NCI-H2107 (cell line): ENCODE measurements at regions not wholly inside any gene's neighbourhood (a gene's known extent, or its start where the extent isn't known, plus 50 kb on each side); places are given as distances from the start of the nearest gene placed in this dataset.
A peak's percentile ranks its signal among the peaks of the same experiment; 100 is the strongest.

ENCODE experiments used
- DNase-seq: peaks from one replicate; lab custom pipeline; 2025; lab: John Stamatoyannopoulos, UW

- no peak for DNase-seq
Measured at GRCh38 chr3:139778682-139779233, 101.0 kb upstream of the NMNAT3 start.

GRCh38 chr3:139774560-139775302, 97.0 kb upstream of the NMNAT3 start:
- peak; percentile 66 for DNase-seq

GRCh38 chr3:139772539-139773500, 95.0 kb upstream of the NMNAT3 start:
- no peak for DNase-seq

DNA sequence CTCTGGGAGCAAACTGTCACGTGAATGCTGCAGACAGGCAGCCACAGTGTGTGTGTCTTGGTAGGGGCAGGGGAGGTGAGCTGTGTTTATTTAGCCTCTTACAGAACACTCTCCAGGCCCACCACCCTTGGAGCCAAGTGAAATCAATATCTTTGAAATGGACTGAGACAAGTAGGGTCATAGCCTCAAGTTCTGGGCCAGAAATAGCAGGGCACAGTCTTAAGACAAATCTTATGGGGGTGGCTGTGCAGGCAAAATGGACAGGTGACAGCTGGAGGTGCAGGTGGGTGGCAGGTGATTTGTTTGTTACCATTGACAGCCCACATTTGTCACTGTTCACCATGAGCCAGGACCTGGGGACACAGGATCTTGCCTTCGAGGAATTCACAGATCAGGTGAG, 93.6 kb upstream of the NMNAT3 start:
- DNase-seq, result no peak

- DNase-seq, result no peak
Measured at GRCh38 chr3:139770577-139770976, 92.8 kb upstream of the NMNAT3 start.

- DNase-seq, result no peak
Measured at GRCh38 chr3:139769796-139770195, 92.0 kb upstream of the NMNAT3 start.

GRCh38 chr3:139764936-139765335, 87.2 kb upstream of the NMNAT3 start:
- DNase-seq, result no peak

- no peak for DNase-seq
Measured at GRCh38 chr3:139764069-139764905, 86.5 kb upstream of the NMNAT3 start.

DNA sequence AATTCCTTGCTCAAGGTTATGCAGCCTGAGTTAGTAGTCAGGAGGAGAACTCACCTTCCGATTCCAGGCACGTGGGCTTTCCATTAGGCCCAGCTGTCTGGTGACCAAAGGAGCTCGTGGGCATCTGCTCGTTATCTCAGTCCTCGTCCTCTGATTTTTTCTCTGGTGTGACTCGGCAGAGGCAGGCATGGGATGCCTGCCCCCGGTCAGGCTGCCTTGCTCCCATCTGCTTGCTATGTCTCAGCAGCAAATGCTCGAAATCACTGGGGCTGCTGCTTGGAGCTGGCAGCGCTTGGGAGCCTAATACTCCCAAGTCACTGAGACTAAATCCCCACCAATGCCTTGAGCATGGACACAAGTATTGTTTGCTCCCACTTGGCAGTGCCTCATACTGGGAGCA, 84.5 kb upstream of the NMNAT3 start:
- no peak for DNase-seq

GRCh38 chr3:139759470-139759869, 81.7 kb upstream of the NMNAT3 start:
- DNase-seq, result no peak

GRCh38 chr3:139758654-139759291, 81.0 kb upstream of the NMNAT3 start:
- no peak for DNase-seq

GRCh38 chr3:139757448-139758030, 79.8 kb upstream of the NMNAT3 start:
- no peak for DNase-seq

- no peak for DNase-seq
Measured at GRCh38 chr3:139756529-139757103, 78.8 kb upstream of the NMNAT3 start.

GRCh38 chr3:139755551-139755950, 77.8 kb upstream of the NMNAT3 start:
- DNase-seq, result no peak

DNA sequence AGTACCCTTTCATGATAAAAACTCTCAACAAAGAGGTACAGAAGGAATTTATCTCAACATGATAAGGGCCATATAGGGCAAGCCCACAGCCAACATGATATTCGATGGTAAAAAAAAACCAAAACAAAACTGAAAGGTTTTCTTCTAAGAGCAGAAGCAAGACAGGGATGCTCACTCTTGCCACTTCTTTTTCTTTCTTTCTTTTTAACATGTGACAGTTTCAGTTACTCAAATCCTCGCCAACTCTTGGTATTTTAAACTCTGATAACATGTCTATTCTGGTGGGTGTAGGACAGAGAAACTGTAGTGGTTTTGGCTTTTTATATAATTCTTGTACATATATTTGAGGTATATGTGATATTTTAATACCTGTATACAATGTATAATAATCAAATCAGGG, 74.0 kb upstream of the NMNAT3 start:
- DNase-seq, result no peak

- DNase-seq, result no peak
Measured at GRCh38 chr3:139746481-139746880, 68.7 kb upstream of the NMNAT3 start.

DNA sequence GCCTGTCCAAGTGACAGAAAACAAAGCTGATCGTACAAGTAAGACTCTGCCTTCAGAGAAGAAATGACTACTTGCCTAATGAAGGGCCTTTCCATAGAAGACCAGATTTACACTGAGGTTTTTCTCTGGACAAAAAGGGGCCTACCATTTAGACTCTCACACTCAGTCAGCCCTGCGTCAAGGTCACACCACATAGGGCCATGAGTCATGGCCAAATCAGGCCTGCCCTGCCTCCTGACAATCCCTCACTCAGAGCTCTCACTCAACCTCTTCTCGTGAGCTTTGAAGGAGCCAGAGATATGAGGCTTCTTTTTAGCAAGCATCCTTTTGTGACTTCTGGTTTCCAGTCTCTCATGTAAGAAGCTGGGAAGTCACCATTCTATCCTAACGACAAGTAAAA, 68.1 kb upstream of the NMNAT3 start:
- DNase-seq, result no peak

GRCh38 chr3:139738697-139739096, 60.9 kb upstream of the NMNAT3 start:
- no peak for DNase-seq

DNA sequence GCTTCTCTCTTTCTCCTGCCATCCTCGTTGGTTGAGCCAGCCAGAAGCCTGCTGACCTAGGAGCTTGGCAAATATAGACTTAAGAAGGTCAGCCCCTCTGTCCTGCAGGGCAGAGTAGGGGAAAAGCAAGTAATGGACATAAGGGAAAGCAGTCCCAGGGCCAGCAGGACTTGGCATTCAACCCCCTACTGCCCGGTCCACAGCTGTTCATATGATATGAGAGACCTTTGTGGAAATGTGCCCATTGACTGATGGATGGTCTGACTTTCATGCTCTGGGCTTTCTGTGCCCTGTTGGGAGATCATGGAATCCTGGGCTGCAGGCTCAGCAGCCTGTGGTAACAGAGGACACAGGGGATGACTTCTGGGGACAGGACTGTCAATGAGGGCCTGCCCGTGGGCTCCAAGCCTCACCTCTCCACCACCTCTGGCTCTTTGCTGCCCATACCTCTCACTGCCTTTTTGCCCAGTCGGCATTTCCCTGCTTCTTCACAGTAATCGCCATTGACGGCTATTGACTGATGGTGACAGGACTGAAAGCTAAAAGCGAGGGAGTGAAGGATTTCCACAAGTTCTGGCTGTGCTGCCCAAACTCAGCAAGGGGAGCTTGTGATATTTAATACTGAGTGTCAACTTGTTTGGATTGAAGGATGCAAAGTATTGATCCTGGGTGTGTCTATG, 60.0 kb upstream of the NMNAT3 start:
- no peak for DNase-seq

- no peak for DNase-seq
Measured at GRCh38 chr3:139735191-139735590, 57.4 kb upstream of the NMNAT3 start.
